B cell (primary cell): ENCODE measurements at regions not wholly inside any gene's neighbourhood (a gene's known extent, or its start where the extent isn't known, plus 50 kb on each side); places are given as distances from the start of the nearest gene placed in this dataset.

ENCODE experiments used
- EZH2 ChIP-seq: IDR thresholded peaks from 2 replicates; pipeline ENCODE4 v1.6.1; 2012; ENCODE audit warnings: borderline replicate concordance, low read depth, mild to moderate bottlenecking, moderate library complexity, low read length; ENCODE audit not compliant: insufficient read depth, poor library complexity, severe bottlenecking
- TF ChIP-seq, protein P1 (sequence below): fragments of 200-600 bp; IDR thresholded peaks from one replicate; pipeline ENCODE4 v1.8.0; 2022; ENCODE audit warnings: antibody characterized with exemption, mild to moderate bottlenecking

DNA sequence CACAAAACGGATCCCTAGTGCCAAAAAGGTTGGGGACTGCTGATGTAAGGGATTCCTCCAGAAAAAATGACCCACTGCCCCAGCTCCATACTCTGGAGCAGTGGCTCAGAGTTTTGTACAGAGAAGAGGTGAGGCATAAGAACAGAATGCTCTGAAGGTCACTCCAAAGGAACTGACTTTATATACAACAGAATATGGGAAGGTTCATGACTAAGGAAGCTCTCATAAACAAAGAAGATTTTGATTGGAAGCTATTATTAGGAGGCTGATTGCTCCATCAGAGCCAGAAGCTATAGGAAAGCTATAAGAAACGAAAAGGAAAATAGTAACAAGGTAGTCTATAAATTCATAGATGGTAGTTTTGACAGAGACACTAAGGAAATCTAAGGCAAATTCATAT lies 203.1 kb downstream of the SLC7A11 start:
- TF ChIP-seq, protein P1, sequence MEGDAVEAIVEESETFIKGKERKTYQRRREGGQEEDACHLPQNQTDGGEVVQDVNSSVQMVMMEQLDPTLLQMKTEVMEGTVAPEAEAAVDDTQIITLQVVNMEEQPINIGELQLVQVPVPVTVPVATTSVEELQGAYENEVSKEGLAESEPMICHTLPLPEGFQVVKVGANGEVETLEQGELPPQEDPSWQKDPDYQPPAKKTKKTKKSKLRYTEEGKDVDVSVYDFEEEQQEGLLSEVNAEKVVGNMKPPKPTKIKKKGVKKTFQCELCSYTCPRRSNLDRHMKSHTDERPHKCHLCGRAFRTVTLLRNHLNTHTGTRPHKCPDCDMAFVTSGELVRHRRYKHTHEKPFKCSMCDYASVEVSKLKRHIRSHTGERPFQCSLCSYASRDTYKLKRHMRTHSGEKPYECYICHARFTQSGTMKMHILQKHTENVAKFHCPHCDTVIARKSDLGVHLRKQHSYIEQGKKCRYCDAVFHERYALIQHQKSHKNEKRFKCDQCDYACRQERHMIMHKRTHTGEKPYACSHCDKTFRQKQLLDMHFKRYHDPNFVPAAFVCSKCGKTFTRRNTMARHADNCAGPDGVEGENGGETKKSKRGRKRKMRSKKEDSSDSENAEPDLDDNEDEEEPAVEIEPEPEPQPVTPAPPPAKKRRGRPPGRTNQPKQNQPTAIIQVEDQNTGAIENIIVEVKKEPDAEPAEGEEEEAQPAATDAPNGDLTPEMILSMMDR, result no peak
- no peak for TF ChIP-seq EZH2
